ENCODE measurements at regions not wholly inside any gene's neighbourhood (a gene's known extent, or its start where the extent isn't known, plus 50 kb on each side); places are given as distances from the start of the nearest gene placed in this dataset.

DNA sequence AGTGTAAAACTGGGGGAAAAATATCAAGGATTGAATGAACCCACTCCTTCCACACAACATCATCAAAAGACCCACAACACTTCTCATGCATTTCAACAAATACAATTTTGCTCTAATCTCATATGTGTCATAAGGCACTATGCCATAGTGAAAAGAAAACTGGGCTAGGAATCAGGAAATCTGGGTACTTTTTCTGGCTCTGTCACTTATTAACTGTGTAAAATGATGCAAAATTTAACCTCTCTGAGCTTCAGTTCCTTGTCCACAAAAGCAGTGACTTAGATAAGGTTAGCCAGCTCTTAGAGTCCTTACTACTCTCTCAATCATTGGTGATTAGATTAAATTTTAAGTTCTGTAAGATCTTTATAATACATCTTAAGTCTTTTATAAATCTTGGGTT is 250.5 kb upstream of the SOX5 start:
- TF ChIP-seq, protein P1, sequence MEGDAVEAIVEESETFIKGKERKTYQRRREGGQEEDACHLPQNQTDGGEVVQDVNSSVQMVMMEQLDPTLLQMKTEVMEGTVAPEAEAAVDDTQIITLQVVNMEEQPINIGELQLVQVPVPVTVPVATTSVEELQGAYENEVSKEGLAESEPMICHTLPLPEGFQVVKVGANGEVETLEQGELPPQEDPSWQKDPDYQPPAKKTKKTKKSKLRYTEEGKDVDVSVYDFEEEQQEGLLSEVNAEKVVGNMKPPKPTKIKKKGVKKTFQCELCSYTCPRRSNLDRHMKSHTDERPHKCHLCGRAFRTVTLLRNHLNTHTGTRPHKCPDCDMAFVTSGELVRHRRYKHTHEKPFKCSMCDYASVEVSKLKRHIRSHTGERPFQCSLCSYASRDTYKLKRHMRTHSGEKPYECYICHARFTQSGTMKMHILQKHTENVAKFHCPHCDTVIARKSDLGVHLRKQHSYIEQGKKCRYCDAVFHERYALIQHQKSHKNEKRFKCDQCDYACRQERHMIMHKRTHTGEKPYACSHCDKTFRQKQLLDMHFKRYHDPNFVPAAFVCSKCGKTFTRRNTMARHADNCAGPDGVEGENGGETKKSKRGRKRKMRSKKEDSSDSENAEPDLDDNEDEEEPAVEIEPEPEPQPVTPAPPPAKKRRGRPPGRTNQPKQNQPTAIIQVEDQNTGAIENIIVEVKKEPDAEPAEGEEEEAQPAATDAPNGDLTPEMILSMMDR (IDR thresholded peaks at IDR 0.05): no peak
- TF ChIP-seq SIN3A (IDR thresholded peaks at IDR 0.05; ENCODE audit: borderline replicate concordance, insufficient read depth, low read depth, low read length) (no peak), POLR2AphosphoS5 (IDR thresholded peaks at IDR 0.05; ENCODE audit: low read depth, low read length) (no peak)
- TF ChIP-seq, protein P2, sequence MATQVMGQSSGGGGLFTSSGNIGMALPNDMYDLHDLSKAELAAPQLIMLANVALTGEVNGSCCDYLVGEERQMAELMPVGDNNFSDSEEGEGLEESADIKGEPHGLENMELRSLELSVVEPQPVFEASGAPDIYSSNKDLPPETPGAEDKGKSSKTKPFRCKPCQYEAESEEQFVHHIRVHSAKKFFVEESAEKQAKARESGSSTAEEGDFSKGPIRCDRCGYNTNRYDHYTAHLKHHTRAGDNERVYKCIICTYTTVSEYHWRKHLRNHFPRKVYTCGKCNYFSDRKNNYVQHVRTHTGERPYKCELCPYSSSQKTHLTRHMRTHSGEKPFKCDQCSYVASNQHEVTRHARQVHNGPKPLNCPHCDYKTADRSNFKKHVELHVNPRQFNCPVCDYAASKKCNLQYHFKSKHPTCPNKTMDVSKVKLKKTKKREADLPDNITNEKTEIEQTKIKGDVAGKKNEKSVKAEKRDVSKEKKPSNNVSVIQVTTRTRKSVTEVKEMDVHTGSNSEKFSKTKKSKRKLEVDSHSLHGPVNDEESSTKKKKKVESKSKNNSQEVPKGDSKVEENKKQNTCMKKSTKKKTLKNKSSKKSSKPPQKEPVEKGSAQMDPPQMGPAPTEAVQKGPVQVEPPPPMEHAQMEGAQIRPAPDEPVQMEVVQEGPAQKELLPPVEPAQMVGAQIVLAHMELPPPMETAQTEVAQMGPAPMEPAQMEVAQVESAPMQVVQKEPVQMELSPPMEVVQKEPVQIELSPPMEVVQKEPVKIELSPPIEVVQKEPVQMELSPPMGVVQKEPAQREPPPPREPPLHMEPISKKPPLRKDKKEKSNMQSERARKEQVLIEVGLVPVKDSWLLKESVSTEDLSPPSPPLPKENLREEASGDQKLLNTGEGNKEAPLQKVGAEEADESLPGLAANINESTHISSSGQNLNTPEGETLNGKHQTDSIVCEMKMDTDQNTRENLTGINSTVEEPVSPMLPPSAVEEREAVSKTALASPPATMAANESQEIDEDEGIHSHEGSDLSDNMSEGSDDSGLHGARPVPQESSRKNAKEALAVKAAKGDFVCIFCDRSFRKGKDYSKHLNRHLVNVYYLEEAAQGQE (IDR thresholded peaks at IDR 0.05; ENCODE audit: insufficient read depth in 1 of 2, low read depth in 2 of 2, low read length in 1 of 2): no peak

All from Panc1 (cell line).